GM18873 (cell line): ENCODE measurements at regions not wholly inside any gene's neighbourhood (a gene's known extent, or its start where the extent isn't known, plus 50 kb on each side); places are given as distances from the start of the nearest gene placed in this dataset.
"Not testable (repeated sequence)": the region's sequence is repeated elsewhere in the genome, so short reads cannot be mapped to it uniquely, and the experiment has no call there.

ENCODE experiments used
- ATAC-seq: cut with Tn5 transposase; IDR thresholded peaks from one replicate; pipeline ENCODE4 v1.9.1; 2021; ENCODE audit warnings: mild to moderate bottlenecking, moderate library complexity, moderate number of reproducible peaks; ENCODE audit not compliant: unreplicated experiment, low FRiP score

DNA sequence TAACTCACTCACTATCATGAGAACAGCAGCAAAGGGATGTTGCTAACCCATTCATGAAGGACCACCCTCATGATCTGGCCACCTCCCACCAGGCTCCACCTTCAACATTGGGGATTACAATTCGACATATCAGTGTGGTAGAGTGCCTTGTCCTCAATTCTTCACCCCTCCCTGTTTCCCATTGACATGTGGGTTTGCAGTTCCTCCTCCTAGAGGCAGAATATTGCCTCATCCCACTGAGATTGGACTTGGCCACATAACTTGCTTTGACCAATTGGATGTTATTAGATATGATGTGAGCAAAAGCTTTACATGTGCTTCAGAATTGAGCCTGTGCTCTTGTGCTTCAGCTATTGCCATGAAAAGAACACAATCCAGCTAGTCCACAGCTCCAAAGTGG, 217.0 kb upstream of the CXCR4 start:
- ATAC-seq: no peak

DNA sequence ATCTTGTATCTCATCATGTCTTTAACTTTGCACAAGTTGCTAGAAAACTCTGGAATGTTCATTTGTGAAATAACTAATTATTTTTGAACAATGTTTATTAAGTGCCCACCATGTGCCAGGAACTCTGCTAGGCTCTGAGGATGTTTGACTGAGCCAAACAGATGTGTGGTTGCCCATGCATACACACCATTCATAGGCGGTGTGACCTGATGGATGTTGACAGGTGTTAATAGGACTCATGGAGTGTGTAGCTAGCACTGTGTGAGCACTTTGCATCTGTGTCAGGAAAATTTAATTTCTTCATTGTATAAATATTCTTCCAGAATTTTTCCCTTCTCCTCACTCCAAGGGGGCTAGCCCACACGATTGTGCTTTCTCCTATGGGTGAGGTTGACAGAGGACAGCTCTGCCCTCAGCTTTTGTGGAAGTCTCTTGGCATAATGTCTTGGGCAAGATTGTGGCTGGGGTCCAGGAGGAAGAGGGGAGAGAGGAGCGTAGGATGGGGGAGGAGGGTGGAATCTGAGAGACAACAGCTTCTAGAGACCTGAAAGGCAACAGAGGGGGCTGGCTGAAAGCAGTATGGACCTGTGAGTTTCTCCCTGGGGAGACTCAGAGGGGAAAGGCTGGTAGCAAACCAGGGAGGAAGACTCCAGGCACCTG, 214.6 kb upstream of the CXCR4 start:
- ATAC-seq: no peak

DNA sequence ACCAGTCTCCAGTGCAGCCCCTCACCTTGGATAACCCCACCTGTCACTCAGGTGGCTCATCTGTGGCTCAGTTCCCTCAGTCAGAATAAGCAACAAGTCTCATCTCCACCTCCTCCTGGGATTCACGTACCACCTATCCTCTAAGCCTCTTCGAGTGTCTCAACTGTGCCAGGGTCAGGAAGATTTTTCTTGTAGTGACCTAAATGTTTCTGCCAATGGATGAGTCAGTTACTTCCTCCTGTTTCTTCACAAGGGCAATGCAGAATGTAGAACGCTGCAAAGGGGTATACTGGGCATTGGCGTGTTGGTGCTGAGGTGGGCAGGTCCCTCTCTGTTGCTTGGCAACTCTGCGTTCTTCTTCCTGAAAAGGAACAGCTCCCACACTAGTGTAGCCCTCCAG, 213.3 kb upstream of the CXCR4 start:
- no peak for ATAC-seq

DNA sequence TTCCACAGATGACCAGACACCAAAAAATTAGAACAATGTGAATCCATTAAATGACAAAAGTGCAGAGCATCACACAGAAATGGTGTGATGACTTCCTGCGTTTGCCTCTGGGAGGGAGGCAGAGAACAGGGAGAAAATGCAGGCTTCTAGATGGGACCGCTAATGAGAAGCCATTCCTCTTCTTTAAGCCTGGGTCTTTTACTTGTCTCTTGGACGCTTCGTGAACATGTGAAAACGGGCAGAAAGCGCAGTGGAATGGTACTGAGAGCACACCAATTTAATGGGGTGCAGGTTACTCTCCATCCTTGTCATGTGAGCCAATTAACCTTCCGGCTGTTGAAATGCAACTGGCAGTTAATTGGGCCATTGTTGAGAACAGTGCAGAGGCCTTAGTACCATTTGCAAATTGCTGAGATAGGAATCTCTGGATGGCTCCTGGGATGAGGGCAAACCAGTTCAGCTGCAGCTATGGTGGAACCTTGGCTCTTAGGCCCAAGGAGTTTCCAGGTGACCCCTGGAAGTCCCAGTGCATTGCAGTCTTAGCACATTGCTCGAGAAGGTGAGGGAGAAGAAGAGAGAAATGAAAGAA, 210.4 kb upstream of the CXCR4 start:
- no peak for ATAC-seq

DNA sequence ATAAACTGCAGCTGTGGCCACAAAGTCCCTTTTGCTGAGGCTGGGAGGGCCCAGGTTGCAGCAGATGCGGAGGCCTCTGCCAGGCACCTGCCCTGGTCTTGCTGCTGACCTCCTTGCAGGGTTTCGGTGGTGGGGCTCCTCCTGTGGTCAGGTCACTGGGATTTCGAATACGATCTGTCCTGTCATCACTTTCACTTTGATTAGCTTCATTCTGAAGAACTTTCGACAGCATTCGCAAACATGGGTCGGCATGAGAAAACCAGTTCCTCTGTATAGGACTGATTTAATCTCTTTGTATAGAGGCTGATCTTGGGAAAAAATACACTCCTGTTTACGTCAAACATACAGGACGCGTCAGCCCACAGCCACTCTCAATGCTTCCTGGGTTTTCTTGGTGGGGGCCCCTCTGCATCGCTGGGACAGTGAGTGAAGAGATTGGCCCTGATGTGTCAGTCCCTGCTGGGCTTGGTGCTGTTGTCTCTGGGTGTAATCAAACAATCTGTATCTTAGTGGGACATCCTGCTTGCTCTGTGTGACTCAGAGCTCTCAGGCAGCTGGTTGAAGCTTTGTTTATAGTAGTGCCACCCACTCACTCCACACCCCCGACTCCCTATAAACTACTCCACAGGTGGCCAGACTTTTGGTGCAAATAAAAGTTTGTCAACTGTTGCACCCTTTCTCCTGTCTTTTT, 209.4 kb upstream of the CXCR4 start:
- peak; percentile 80 for ATAC-seq

DNA sequence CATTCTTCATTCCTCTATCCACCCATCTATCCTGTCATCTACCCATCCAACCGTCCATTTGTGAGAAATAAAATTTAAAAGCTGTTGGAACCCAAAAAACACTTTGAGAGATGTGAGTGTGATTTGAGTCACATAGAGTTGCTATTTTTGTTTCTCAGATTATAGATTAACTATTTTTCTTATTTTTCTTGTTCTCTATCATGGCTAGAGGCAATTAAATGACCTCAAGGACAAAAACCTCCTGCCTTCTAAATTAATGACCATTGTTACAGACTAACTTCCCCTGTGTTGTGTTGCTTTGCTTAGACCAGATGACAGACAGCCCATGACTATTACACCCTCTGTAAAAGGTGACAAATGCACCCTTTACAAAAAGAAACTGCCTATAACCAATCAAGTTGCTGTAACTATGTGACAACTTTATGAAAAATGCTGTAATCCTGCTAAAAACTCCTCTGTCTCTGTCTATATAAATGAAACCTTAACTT, 207.9 kb upstream of the CXCR4 start:
- ATAC-seq: no peak

DNA sequence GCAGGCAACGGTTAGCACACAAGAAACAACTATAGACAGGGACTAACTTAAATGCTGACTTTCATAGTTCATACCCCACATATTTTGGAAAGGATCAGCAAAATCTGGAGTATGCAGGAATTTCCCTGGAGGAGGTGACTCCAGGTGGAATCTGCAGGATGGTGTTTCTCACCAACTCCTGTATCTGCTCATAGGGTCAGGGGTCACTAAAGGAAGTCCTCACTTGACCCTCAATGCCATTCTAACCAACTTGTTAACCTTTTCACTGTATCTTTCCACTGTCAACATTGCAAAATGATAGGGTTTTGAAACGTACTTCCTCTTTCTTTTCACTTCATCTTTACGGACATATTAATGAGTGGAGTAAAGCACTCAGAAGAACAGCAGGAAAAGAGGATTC, 207.0 kb upstream of the CXCR4 start:
- ATAC-seq: no peak

DNA sequence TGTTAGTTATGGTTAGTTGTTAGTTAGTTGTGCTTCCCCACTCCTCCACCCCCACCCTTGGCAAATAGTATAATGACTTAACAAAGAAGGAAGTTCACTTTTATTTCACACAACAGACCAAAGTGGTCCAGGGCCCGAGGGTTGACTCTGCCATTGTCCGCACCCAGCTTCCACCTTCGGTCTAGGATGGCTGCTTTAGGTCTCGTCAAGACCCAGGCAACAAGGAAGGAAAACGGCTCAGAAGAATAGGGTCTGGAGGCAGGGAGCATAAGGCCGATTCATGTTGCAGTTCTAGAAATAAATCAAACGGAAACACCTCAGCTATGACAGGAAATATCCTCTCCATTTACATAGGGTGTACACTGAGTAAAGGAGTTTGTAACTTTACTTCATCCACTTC, 206.0 kb upstream of the CXCR4 start:
- no peak for ATAC-seq

DNA sequence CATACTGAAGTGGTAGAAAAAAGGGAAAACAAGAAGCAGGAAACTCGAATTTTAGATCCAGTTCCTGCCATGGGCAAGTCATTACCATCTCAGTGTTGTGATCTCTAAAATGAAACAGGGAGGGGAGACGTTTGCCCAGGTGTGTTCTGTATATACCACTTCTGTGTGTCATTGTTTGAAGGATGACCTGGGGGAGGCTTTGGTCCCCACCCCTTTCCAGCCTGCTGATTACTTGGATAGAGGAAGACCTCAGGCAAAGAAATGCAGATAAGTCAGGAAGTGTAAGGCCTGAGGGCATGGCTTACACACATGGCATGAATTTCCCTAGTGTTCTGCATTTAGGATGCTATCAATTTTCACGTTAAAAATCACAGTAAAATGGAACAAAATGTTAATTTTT, 205.2 kb upstream of the CXCR4 start:
- no peak for ATAC-seq

DNA sequence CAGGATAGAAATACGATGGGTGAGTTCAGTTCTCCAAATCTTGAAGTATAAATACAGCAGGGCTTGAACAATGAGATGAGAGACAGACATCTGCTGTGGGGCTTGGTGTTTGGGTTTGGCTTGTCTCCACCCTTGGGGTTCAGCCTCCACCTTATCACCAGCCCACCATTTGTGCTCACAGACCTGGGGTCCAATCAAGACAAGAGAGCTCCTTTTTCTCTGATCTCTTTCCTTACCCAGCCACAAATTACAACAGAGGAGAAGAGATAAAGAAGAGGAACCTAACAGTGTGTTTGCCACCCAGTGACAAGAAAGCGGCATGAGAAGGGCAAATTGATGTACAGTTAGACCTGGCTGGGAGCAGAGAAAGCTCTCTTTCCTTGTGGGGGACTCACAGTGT, 204.5 kb upstream of the CXCR4 start:
- no peak for ATAC-seq

DNA sequence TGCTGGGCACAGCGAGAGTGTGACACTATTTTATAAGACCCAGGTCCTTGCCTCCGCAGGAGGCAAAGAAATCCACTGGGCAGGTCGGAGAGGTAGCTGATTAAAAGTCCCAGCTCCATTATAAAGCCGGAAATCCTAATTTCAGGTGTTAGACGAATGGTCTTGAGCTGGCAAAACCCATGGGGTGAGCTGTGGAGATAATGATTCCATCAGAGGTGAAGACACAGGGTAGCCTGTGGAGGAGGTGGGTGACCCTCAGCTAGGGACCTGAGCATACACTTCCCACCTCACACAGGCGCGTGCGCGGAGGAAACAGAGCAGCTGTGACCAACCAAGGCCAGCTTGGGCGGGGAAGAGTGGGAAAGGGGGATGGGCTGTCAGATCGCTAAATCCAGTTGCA, 201.7 kb upstream of the CXCR4 start:
- ATAC-seq: no peak

DNA sequence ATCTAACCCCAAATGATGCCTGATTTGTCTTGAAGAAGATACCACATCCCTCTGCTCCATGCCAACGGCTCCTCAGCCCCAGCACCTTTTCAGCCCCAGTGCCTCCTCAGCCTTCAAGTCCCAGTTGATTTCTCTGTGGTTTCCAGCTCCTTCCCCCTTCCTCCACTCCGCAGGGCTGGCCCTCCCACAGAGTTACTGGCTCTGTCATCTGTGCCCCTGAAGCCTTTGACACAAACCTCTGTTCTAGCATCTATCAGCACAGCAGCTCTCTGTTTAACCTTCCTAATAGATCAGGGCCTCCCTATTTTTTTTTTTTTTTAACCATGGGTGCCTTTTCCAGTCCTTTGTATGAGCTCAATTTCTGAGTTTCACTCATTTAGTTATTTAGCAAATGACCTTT, 201.3 kb upstream of the CXCR4 start:
- no peak for ATAC-seq

DNA sequence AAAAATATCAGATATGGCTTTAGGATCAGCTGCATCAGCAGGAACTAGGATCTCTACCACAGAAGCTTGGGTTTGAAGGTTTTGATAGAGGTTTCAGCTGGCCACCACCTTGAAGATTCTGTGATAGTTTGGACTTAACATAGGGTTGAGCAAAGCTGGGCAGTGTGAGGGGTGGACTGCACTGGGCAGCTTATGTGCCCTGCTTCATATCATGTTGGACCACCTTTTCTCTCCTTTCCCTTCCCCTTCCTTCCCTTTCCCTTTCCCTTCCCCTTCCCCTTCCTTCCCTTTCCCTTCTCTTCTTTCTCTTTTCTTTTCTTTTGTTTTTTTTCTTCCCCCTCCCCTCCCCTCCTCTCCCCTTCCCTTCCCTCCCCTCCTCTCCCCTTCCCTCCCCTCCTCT, 196.3 kb upstream of the CXCR4 start:
- no peak for ATAC-seq

DNA sequence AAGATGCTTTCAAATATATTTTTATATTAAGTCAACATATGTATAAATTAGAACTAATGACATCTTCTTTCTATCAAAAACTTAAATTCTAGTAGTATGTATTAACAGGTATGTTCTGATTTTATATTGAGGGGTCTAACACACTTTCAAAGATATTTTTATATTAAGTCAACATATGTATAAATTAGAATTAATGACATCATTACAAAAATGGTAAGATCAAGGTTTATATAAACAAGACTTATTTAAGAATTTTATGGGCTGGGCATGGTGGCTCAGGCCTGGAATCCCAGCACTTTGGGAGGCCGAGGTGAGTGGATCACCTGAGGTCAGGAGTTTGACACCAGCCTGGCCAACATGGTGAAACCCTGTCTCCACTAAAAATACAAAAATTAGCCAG, 194.6 kb upstream of the CXCR4 start:
- ATAC-seq: not testable (repeated sequence)

DNA sequence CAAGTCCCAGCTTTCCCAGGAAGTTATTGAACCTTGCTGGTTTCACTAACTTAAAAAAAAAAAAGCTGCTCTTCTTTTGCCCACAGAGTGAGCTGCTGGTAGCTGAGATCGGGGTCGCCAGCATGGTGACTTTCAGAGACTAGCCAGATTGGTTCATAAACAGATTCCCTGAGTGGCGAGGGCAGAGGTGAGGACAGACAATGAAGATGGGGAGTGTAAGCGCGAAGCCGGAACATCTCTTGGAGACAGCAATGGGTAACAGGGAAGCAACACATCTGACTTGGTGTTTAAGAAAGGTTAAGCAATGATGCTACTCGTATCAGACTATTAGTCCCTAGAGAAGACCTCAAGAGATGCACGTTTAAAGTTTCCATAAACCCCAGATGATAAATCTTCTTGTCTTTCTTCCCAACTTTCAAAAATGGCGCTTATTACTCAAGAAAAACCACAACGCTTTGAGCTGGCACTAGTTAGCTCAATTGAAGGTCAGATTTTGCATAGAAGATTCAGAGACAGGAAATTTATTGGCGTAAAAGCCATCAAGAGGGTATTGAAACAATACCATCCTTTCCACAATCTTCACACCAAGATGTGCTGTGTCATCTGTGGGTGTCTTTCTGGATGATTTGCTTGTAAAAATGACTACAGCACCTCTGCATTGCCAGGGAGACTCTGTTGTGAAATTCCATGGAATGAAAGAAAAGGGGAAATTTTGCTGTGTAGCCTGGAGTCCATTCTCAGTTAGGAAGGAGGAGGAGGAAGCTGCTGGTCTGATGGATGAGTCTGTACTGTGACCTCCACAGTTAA, 193.1 kb upstream of the CXCR4 start:
- no peak for ATAC-seq

DNA sequence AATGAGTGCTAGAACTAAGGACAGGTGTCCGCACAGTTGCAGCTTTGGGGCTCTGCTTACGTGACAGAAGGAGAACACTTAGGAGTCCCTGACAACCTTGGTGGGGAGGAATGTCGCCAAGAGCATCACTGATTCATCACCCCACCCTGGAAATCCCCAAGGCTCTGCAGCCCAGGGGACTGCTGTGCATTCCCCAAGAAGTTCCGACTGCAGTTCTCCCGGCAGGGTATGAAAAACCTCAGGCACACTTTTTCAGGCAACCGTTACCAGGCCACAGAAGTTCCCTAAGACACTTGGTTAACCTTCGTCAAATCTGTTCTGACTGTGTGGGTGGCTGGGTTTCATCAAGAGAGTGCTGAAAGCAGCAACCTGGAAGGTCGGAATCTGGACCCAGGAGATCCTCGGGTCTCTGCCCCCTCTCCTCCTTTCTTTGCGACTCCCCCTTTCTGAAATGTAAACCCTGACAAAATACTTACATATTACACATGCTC, 192.1 kb upstream of the CXCR4 start:
- no peak for ATAC-seq

DNA sequence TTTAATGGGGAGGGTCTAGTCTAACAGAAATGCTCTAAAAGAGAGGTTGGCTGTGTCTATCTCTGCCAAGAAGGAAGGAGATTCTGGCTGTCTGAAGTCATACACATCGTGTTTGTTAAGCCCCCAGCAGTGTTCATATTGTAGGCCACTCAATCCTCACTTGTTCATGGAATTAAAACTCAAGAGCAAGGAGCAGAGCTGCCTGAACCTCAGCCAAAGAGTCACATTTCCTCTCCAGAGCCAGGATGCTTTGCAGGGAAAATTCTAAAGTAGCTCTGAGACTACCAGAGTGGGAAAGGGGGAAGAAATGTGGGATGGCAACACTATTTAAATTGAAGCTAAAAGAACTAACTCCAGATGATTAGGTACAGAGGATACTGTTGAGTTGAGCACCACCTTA, 190.7 kb upstream of the CXCR4 start:
- ATAC-seq: no peak

DNA sequence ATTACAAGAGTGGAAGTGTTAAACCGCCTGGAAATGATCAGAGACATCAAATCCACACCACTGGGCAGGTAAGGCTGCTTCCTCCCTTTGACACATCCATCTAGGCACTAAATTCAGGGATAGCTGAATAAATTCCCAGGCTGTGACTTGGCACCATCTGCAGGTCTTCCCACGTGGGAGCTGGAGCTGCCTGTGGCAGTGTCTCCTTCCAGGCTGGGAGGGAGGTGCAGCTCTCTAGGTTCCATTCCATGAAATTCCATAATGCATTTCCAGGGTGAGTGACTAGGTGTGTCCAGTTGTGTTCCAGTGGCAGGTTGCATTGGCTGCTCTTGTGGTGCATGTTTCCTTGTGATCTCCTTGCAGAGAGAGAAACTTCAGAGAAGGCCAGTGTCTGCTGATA, 188.9 kb upstream of the CXCR4 start:
- ATAC-seq: no peak

DNA sequence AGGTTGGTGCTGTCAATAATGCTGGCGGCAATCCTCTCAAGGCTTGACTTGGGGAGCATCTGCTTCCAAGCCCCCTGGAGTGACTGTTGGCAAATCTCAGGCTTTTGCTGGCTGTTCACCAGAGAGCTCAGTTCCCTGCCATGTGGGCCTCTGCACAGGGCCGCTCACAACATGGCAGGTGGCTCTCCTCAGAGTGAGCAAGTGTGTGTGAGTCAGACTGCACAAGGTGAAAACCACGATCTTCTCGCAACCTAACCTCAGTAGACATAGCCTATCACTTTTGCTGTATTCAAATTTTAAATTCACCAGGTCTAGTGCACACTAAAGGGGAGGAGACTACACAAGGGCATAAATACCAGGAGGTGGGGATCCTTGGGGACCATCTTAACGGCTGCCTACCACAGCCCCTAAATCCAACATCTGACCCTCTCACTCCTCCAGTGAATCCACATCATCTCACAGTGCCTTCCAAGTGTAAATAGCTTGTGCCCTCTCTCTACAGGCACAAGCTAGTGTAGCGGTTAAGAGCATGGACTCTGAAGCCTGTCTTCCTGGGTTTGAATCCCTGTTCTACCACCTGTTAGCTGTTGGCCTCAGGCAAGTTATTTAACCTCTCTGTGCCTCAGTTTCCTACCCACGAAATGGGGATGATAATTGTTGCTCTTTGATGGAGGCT, 187.7 kb upstream of the CXCR4 start:
- peak; percentile 84 for ATAC-seq

DNA sequence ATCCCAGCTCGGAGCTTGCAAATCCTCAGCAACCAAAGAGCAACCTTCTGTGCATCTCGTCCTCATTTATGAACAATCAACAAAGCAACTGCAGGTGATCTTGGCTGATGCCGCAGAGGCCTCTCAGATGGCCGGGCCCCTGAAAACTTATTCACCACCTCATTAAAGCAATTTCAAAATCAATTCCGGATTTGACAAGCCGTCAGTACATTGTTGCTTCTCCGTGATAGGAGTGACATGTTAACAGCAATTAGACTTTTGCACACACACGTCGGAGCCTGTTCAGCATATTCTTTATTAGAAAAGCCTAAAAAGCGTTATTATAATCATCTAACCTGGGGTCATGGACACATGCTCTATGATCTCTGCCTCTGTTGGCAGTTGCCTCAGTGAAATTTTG, 183.1 kb upstream of the CXCR4 start:
- ATAC-seq: no peak
